Panc1 (cell line): ENCODE measurements at regions not wholly inside any gene's neighbourhood (a gene's known extent, or its start where the extent isn't known, plus 50 kb on each side); places are given as distances from the start of the nearest gene placed in this dataset.

Source experiments
- ATAC-seq: fragments of 200-7000 bp; cut with Tn5 transposase; 2 replicates; pipeline ENCODE4 v1.9.1; 2020; ENCODE audit warnings: mild to moderate bottlenecking, moderate library complexity
- BruUV-seq: library from RNA; stranded (reverse); fragments of 400-500 nt; replicated peaks from 2 replicates; lab custom pipeline; 2021; lab: Mats Ljungman, UMichigan
- CTCF ChIA-PET: fragments of 300-600 bp; sonication (Branson Sonifier 250); formaldehyde crosslinking; loops from one replicate; lab custom pipeline; 2022; ENCODE audit warnings: antibody characterized with exemption; lab: Charles Lee
- POLR2A ChIA-PET: fragments of 300-600 bp; sonication (Branson Sonifier 250); formaldehyde crosslinking; loops from one replicate; lab custom pipeline; 2022; ENCODE audit warnings: antibody characterized with exemption; lab: Charles Lee
- DNase-seq: peaks from one replicate; pipeline ENCODE4 v3.0.0-alpha.2; 2010; ENCODE audit warnings: low read depth, low spot score
- H3K27ac ChIP-seq: 2 replicates; pipeline ENCODE4 v1.5.1; 2011; ENCODE audit warnings: mild to moderate bottlenecking, low read length, inconsistent platforms
- H3K27me3 ChIP-seq: fragments of 200-500 bp; sonication (Bioruptor generic); 2 replicates; pipeline ENCODE4 v1.6.0; 2014; ENCODE audit warnings: low read length, inconsistent platforms; ENCODE audit not compliant: control insufficient read depth, insufficient read depth
- H3K36me3 ChIP-seq: fragments of 200-500 bp; sonication (Bioruptor generic); 2 replicates; pipeline ENCODE4 v1.5.1; 2014; ENCODE audit warnings: inconsistent platforms, mild to moderate bottlenecking, low read length, moderate library complexity; ENCODE audit not compliant: control insufficient read depth, insufficient read depth
- H3K4me1 ChIP-seq: 2 replicates; pipeline ENCODE4 v1.5.1; 2011; ENCODE audit warnings: inconsistent platforms, mild to moderate bottlenecking, low read length, moderate library complexity; ENCODE audit not compliant: control insufficient read depth, insufficient read depth
- H3K4me3 ChIP-seq, 2 experiments: 2 replicates each; pipeline ENCODE4 v1.5.1; 2011 to 2012; ENCODE audit warnings: low read depth in 2 of 2, low read length in 2 of 2, mild to moderate bottlenecking in 2 of 2, inconsistent platforms in 1 of 2, moderate library complexity in 1 of 2
- H3K9me3 ChIP-seq: fragments of 200-500 bp; sonication (Bioruptor generic); 2 replicates; pipeline ENCODE4 v1.5.1; 2014; ENCODE audit warnings: low read depth, mild to moderate bottlenecking, inconsistent platforms, low read length, moderate library complexity; ENCODE audit not compliant: control insufficient read depth, insufficient read depth
- CTCF ChIP-seq: fragments of 450-650 bp; IDR thresholded peaks from 2 replicates; pipeline ENCODE4 v1.5.1; 2017; ENCODE audit warnings: mild to moderate bottlenecking
- POLR2AphosphoS5 ChIP-seq: IDR thresholded peaks from 2 replicates; pipeline ENCODE4 v1.6.1; 2012; ENCODE audit warnings: mild to moderate bottlenecking, low read depth, low read length, moderate library complexity
- REST ChIP-seq, 2 experiments: IDR thresholded peaks; 2 replicates each; pipeline ENCODE4 v1.6.1; 2011 to 2012; ENCODE audit warnings: low read depth in 2 of 2, control low read depth in 1 of 2, low read length in 1 of 2, mild to moderate bottlenecking in 1 of 2, moderate library complexity in 1 of 2; ENCODE audit not compliant: insufficient read depth in 1 of 2
- SIN3A ChIP-seq: IDR thresholded peaks from 2 replicates; pipeline ENCODE4 v1.6.1; 2012; ENCODE audit warnings: low read depth, mild to moderate bottlenecking, low read length, moderate library complexity, borderline replicate concordance; ENCODE audit not compliant: insufficient read depth
- TCF7L2 ChIP-seq: IDR thresholded peaks from 2 replicates; pipeline ENCODE4 v1.6.1; 2011; ENCODE audit warnings: mild to moderate bottlenecking, low read depth, low read length, inconsistent platforms
- in situ Hi-C: cut with HindIII; loops from 2 replicates; pipeline ENCODE4 v1.10.0; 2016; ENCODE audit warnings: low sequenced_read_pairs, low pct_unique_long_range_greater_than_20kb
- intact Hi-C: fragments of 100-400 bp; cut with micrococcal nuclease; formaldehyde crosslinking; loops from one replicate; pipeline ENCODE4 v1.10.0; 2022; ENCODE audit not compliant: unreplicated experiment

GRCh38 chr1:216936779-216937178, 213.6 kb upstream of the ESRRG start:
- no peaks in the 10 kb centered on the region for H3K27me3 ChIP-seq
- CTCF ChIA-PET = no interaction called here
- in situ Hi-C loops = no loop called here
- TF ChIP-seq CTCF = no peak
- TF ChIP-seq SIN3A = no peak
- intact Hi-C loops = no loop called here
- no peak overlapping the region for H3K27ac ChIP-seq
- DNase-seq = no peak
- H3K4me3 ChIP-seq = no peak overlapping the region
- no peaks in the 10 kb centered on the region for H3K36me3 ChIP-seq
- no peaks in the 10 kb centered on the region for H3K9me3 ChIP-seq
- no peak for ATAC-seq
- no peaks in the 10 kb centered on the region for H3K4me1 ChIP-seq
- no TSS peak for BruUV-seq
- POLR2A ChIA-PET = no interaction called here

GRCh38 chr1:216935901-216936300, 212.7 kb upstream of the ESRRG start:
- TF ChIP-seq TCF7L2 = no peak
- TF ChIP-seq CTCF = no peak
- no peak for TF ChIP-seq SIN3A
- no peak for TF ChIP-seq POLR2AphosphoS5
- TF ChIP-seq REST (IDR thresholded peaks at IDR 0.05; ENCODE audit: insufficient read depth in 1 of 2, low read depth in 2 of 2, low read length in 1 of 2) = no peak
- POLR2A ChIA-PET = no interaction called here
- intact Hi-C loops = no loop called here
- CTCF ChIA-PET = no interaction called here
- H3K4me1 ChIP-seq = no peaks in the 10 kb centered on the region
- DNase-seq = no peak
- in situ Hi-C loops = no loop called here
- ATAC-seq = no peak
- H3K36me3 ChIP-seq = no peaks in the 10 kb centered on the region
- H3K27ac ChIP-seq = no peak overlapping the region
- H3K27me3 ChIP-seq = no peaks in the 10 kb centered on the region
- no peaks in the 10 kb centered on the region for H3K9me3 ChIP-seq
- H3K4me3 ChIP-seq = no peak overlapping the region
- BruUV-seq = no TSS peak

- POLR2A ChIA-PET = no interaction called here
- DNase-seq (no peak), ATAC-seq (no peak)
- intact Hi-C loops (no loop called here), in situ Hi-C loops (no loop called here)
- Histone ChIP-seq H3K4me1 (no peaks in the 10 kb centered on the region), H3K9me3 (no peaks in the 10 kb centered on the region), H3K27ac (no peak overlapping the region), H3K27me3 (no peaks in the 10 kb centered on the region), H3K36me3 (no peaks in the 10 kb centered on the region), H3K4me3 (no peak overlapping the region)
- CTCF ChIA-PET = no interaction called here
- TF ChIP-seq REST (IDR thresholded peaks at IDR 0.05; ENCODE audit: insufficient read depth in 1 of 2, low read depth in 2 of 2, low read length in 1 of 2) = no peak
- no peak for TF ChIP-seq POLR2AphosphoS5
- no TSS peak for BruUV-seq
Observed at GRCh38 chr1:216932424-216932823, 209.2 kb upstream of the ESRRG start.
